B cell (primary cell): ENCODE measurements at regions not wholly inside any gene's neighbourhood (a gene's known extent, or its start where the extent isn't known, plus 50 kb on each side); places are given as distances from the start of the nearest gene placed in this dataset.

Source experiments
- ATAC-seq: fragments of 200-7000 bp; cut with Tn5 transposase; one replicate; pipeline ENCODE4 v1.10.0; 2021; ENCODE audit warnings: low read depth, mild to moderate bottlenecking, moderate number of reproducible peaks, moderate library complexity
- CTCF ChIA-PET: fragments of 350-600 bp; sonication (Branson Sonifier 250); formaldehyde crosslinking; loops from one replicate; lab custom pipeline; 2021; ENCODE audit warnings: antibody characterized with exemption, inconsistent platforms; lab: Charles Lee
- POLR2A ChIA-PET: fragments of 350-600 bp; sonication (Branson Sonifier 250); formaldehyde crosslinking; loops from one replicate; lab custom pipeline; 2021; ENCODE audit warnings: antibody characterized with exemption; lab: Charles Lee
- DNase-seq: peaks from one replicate; pipeline ENCODE4 v3.0.0; 2013
- H2AFZ ChIP-seq: 2 replicates; pipeline ENCODE4 v1.6.1; 2012; ENCODE audit warnings: mild to moderate bottlenecking, low read depth, low read length; ENCODE audit not compliant: insufficient read depth, poor library complexity, severe bottlenecking
- H3K27ac ChIP-seq, 2 donors: 1 replicate in 1 of 2; 2 replicates in 1 of 2; pipeline ENCODE4 v1.5.1; 2012 to 2013; ENCODE audit warnings: low read length in 2 of 2, mild to moderate bottlenecking in 2 of 2, moderate library complexity in 1 of 2
- H3K27me3 ChIP-seq, 4 experiments: fragments of 200-600 bp in 1 of 4; sonication (generic) in 1 of 4; replicated peaks in 1 of 4; 1 replicate in 2 of 4; 2 replicates in 2 of 4; pipeline versions ENCODE4 v1.6.1 to v1.7.0; 2013 to 2016; ENCODE audit warnings: low read length in 3 of 4, mild to moderate bottlenecking in 2 of 4, mixed read lengths in 1 of 4, moderate library complexity in 1 of 4; ENCODE audit not compliant: insufficient read depth in 4 of 4, control insufficient read depth in 3 of 4; ENCODE audit errors: control extremely low read depth in 1 of 4
- H3K36me3 ChIP-seq, 2 experiments: replicated peaks in 1 of 2; 1 replicate in 1 of 2; 2 replicates in 1 of 2; pipeline versions ENCODE4 v1.6.1 to v1.7.1; 2013; ENCODE audit warnings: low read length in 1 of 2; ENCODE audit not compliant: insufficient read depth in 2 of 2, control insufficient read depth in 1 of 2; ENCODE audit errors: control extremely low read depth in 1 of 2, extremely low read depth in 1 of 2
- H3K4me1 ChIP-seq, 2 donors: fragments of 200-600 bp in 1 of 2; sonication (generic) in 1 of 2; 1 replicate in 1 of 2; 2 replicates in 1 of 2; pipeline versions ENCODE4 v1.5.1 to v1.6.1; 2013 to 2017; ENCODE audit warnings: low read length in 2 of 2; ENCODE audit not compliant: control insufficient read depth in 2 of 2, insufficient read depth in 2 of 2
- H3K4me2 ChIP-seq: replicated peaks from 2 replicates; pipeline ENCODE3; 2012; ENCODE audit warnings: mild to moderate bottlenecking, low read depth, low read length; ENCODE audit not compliant: poor library complexity, severe bottlenecking
- H3K4me3 ChIP-seq, 5 experiments: fragments of 200-600 bp in 1 of 5; sonication (generic) in 1 of 5; 1 replicate in 3 of 5; 2 replicates in 2 of 5; pipeline versions ENCODE4 v1.5.1 to v1.7.0; 2011 to 2016; ENCODE audit warnings: low read length in 4 of 5, mild to moderate bottlenecking in 4 of 5, low read depth in 2 of 5, control low read depth in 1 of 5, moderate library complexity in 1 of 5; ENCODE audit not compliant: insufficient read depth in 1 of 5; ENCODE audit errors: control extremely low read depth in 1 of 5, extremely low read depth in 1 of 5
- H3K79me2 ChIP-seq: fragments of 200-600 bp; sonication (generic); one replicate; pipeline ENCODE4 v1.6.0; 2016; ENCODE audit warnings: low read length; ENCODE audit not compliant: control insufficient read depth, insufficient read depth
- H3K9ac ChIP-seq: fragments of 200-600 bp; sonication (generic); 2 replicates; pipeline ENCODE4 v1.6.1; 2017; ENCODE audit warnings: mild to moderate bottlenecking, low read length, moderate library complexity
- H3K9me3 ChIP-seq, 3 donors: one replicate each; pipeline versions ENCODE4 v1.6.1 to v1.7.1; 2013; ENCODE audit warnings: low read length in 2 of 3; ENCODE audit not compliant: control insufficient read depth in 2 of 3, insufficient read depth in 1 of 3; ENCODE audit errors: control extremely low read depth in 1 of 3
- H4K20me1 ChIP-seq: 2 replicates; pipeline ENCODE4 v1.6.0; 2012; ENCODE audit warnings: mild to moderate bottlenecking, low read length; ENCODE audit not compliant: insufficient read depth, control insufficient read depth, poor library complexity, severe bottlenecking
- H3K27ac Mint-ChIP-seq: one replicate; pipeline ENCODE4 v1.8.0; 2021; ENCODE audit warnings: mixed read lengths
- H3K27me3 Mint-ChIP-seq: one replicate; pipeline ENCODE4 v1.8.0; 2021; ENCODE audit warnings: mixed read lengths
- H3K4me1 Mint-ChIP-seq: one replicate; pipeline ENCODE4 v1.8.0; 2021; ENCODE audit warnings: mixed read lengths
- H3K4me3 Mint-ChIP-seq: one replicate; pipeline ENCODE4 v1.8.0; 2021; ENCODE audit warnings: mixed read lengths
- H3K9me3 Mint-ChIP-seq: one replicate; pipeline ENCODE4 v1.8.0; 2022; ENCODE audit warnings: mixed read lengths; ENCODE audit not compliant: insufficient read depth
- EZH2 ChIP-seq: IDR thresholded peaks from 2 replicates; pipeline ENCODE4 v1.6.1; 2012; ENCODE audit warnings: borderline replicate concordance, low read depth, mild to moderate bottlenecking, moderate library complexity, low read length; ENCODE audit not compliant: insufficient read depth, poor library complexity, severe bottlenecking
- WGBS: methylation state at CpG from one replicate; pipeline ENCODE4 v1.1.5; 2013; ENCODE audit warnings: missing lambda C conversion rate; ENCODE audit not compliant: insufficient coverage; 5-methylcytosine and 5-hydroxymethylcytosine counted together
- intact Hi-C: fragments of 100-400 bp; cut with micrococcal nuclease; formaldehyde crosslinking; loops from one replicate; pipeline ENCODE4 v1.10.0; 2022
- TF ChIP-seq, protein P1 (sequence below): fragments of 200-600 bp; IDR thresholded peaks from one replicate; pipeline ENCODE4 v1.8.0; 2022; ENCODE audit warnings: antibody characterized with exemption, mild to moderate bottlenecking

DNA sequence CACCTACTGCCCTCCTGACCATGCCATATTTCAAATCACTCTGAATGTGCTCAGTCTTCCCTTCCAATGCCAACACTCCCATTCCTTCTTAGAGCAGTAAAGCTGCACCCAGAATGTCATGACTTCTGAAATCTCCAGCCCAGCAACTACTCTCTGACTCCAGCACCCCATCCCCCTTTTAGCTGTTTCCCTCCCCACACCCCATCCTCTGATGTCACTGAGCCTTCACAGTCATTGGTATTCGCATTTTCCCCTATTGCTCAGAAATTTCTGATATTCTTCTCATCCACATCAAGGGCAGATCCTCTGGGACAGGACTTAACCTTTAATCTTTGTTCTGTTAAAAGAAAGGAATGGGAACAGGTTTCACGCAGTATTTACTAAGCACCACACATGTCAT is 67.1 kb upstream of the SLC4A11 start:
- H4K20me1 ChIP-seq, result no peaks in the 10 kb centered on the region
- H3K4me1 ChIP-seq, result no peaks in the 10 kb centered on the region
- H3K9ac ChIP-seq, result no peak overlapping the region
- no peak overlapping the region for H2AFZ ChIP-seq
- Mint-ChIP-seq H3K27ac (no peak overlapping the region), H3K9me3 (no peaks in the 10 kb centered on the region), H3K4me3 (no peak overlapping the region), H3K27me3 (no peaks in the 10 kb centered on the region), H3K4me1 (no peaks in the 10 kb centered on the region)
- intact Hi-C loops, result no loop called here
- H3K27me3 ChIP-seq, result no peaks in the 10 kb centered on the region
- H3K36me3 ChIP-seq, result peaks cover 0 to 5% of the 10 kb centered on the region in 2 experiments
- no peaks in the 10 kb centered on the region for H3K79me2 ChIP-seq
- H3K27ac ChIP-seq, result no peak overlapping the region
- H3K4me2 ChIP-seq, result no peak overlapping the region
- no peak for DNase-seq
- no peak for ATAC-seq
- H3K4me3 ChIP-seq, result no peak overlapping the region
- POLR2A ChIA-PET, result no interaction called here
- TF ChIP-seq, protein P1, sequence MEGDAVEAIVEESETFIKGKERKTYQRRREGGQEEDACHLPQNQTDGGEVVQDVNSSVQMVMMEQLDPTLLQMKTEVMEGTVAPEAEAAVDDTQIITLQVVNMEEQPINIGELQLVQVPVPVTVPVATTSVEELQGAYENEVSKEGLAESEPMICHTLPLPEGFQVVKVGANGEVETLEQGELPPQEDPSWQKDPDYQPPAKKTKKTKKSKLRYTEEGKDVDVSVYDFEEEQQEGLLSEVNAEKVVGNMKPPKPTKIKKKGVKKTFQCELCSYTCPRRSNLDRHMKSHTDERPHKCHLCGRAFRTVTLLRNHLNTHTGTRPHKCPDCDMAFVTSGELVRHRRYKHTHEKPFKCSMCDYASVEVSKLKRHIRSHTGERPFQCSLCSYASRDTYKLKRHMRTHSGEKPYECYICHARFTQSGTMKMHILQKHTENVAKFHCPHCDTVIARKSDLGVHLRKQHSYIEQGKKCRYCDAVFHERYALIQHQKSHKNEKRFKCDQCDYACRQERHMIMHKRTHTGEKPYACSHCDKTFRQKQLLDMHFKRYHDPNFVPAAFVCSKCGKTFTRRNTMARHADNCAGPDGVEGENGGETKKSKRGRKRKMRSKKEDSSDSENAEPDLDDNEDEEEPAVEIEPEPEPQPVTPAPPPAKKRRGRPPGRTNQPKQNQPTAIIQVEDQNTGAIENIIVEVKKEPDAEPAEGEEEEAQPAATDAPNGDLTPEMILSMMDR, result no peak
- CTCF ChIA-PET, result no interaction called here
- no peaks in the 10 kb centered on the region for H3K9me3 ChIP-seq
- WGBS, result 67% methylated on average over 1 of the region's 2 CpGs

DNA sequence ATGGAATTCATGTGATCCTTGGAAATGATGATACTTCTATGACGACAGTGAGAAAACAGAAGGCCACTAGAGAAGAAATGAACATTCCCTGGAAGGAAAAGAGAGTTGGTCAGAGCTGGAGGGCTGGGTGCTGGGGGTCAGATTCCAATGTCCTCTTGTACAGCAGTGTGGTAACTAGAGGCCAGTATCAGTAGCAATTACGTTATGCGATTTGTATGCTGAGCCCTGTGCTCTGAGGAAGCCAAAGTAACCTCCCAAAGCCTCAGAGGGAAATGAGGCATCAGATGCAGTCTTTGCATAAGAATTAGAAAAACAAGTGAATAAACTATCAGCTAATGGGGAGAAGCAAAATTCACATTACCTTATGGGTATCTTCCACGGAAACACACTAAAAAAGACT is 65.5 kb upstream of the SLC4A11 start:
- no peak overlapping the region for H2AFZ ChIP-seq
- no peaks in the 10 kb centered on the region for H3K4me1 Mint-ChIP-seq
- H3K79me2 ChIP-seq, result no peaks in the 10 kb centered on the region
- H3K4me2 ChIP-seq, result no peak overlapping the region
- TF ChIP-seq EZH2, result no peak
- TF ChIP-seq, protein P1, result no peak
- H3K4me1 ChIP-seq, result no peaks in the 10 kb centered on the region
- no peak for ATAC-seq
- peaks cover 0 to 5% of the 10 kb centered on the region in 2 experiments for H3K36me3 ChIP-seq
- POLR2A ChIA-PET, result no interaction called here
- H3K4me3 ChIP-seq, result no peak overlapping the region
- intact Hi-C loops, result no loop called here
- H3K27ac ChIP-seq, result no peak overlapping the region
- H3K9ac ChIP-seq, result no peak overlapping the region
- H4K20me1 ChIP-seq, result no peaks in the 10 kb centered on the region
- no peak overlapping the region for H3K4me3 Mint-ChIP-seq
- no peaks in the 10 kb centered on the region for H3K27me3 ChIP-seq
- H3K9me3 Mint-ChIP-seq, result no peaks in the 10 kb centered on the region
- H3K27me3 Mint-ChIP-seq, result no peaks in the 10 kb centered on the region
- H3K9me3 ChIP-seq, result no peaks in the 10 kb centered on the region
- no peak overlapping the region for H3K27ac Mint-ChIP-seq
- WGBS, result 95% methylated on average over 3 of the region's 4 CpGs
- CTCF ChIA-PET, result no interaction called here
- no peak for DNase-seq
